Mesenchymal stem cell (in vitro differentiated cells and primary cell): ENCODE measurements at regions not wholly inside any gene's neighbourhood (a gene's known extent, or its start where the extent isn't known, plus 50 kb on each side); places are given as distances from the start of the nearest gene placed in this dataset.

Experiments
- DNase-seq: peaks from one replicate; pipeline ENCODE4 v3.0.0-alpha.2; 2013
- H2AFZ ChIP-seq: one replicate; pipeline ENCODE4 v1.6.1; 2013; ENCODE audit warnings: low read depth, mild to moderate bottlenecking, control low read depth, inconsistent platforms, low read length, moderate library complexity
- H2AK5ac ChIP-seq: 2 replicates; pipeline ENCODE4 v1.6.1; 2013; ENCODE audit warnings: low read length, moderate library complexity, mild to moderate bottlenecking, inconsistent platforms; ENCODE audit not compliant: severe bottlenecking
- H2BK120ac ChIP-seq: one replicate; pipeline ENCODE4 v1.6.1; 2013; ENCODE audit warnings: low read depth, mild to moderate bottlenecking, inconsistent platforms, low read length, moderate library complexity
- H2BK12ac ChIP-seq, 2 experiments: one replicate each; pipeline ENCODE4 v1.6.1; 2013; ENCODE audit warnings: inconsistent platforms in 2 of 2, low read length in 2 of 2, mild to moderate bottlenecking in 2 of 2, moderate library complexity in 2 of 2, control low read depth in 1 of 2
- H2BK15ac ChIP-seq: one replicate; pipeline ENCODE4 v1.6.1; 2013; ENCODE audit warnings: mild to moderate bottlenecking, low read depth, inconsistent platforms; ENCODE audit not compliant: poor library complexity, severe bottlenecking
- H2BK5ac ChIP-seq: 2 replicates; pipeline ENCODE4 v1.6.1; 2013; ENCODE audit warnings: low read depth, mild to moderate bottlenecking, low read length, control low read depth, inconsistent platforms; ENCODE audit not compliant: poor library complexity, severe bottlenecking
- H3K14ac ChIP-seq, 2 experiments: one replicate each; pipeline ENCODE4 v1.6.1; 2013; ENCODE audit warnings: inconsistent platforms in 2 of 2, low read length in 2 of 2, control low read depth in 1 of 2, mild to moderate bottlenecking in 1 of 2, moderate library complexity in 1 of 2
- H3K18ac ChIP-seq, 2 experiments: one replicate each; pipeline ENCODE4 v1.6.1; 2013; ENCODE audit warnings: inconsistent platforms in 2 of 2, low read length in 2 of 2, control low read depth in 1 of 2, low read depth in 1 of 2, mild to moderate bottlenecking in 1 of 2
- H3K23ac ChIP-seq, 2 experiments: one replicate each; pipeline ENCODE4 v1.6.1; 2013; ENCODE audit warnings: inconsistent platforms in 2 of 2, low read length in 2 of 2, mild to moderate bottlenecking in 2 of 2, moderate library complexity in 2 of 2, control low read depth in 1 of 2
- H3K27ac ChIP-seq: 2 replicates; pipeline ENCODE4 v1.5.1; 2013; ENCODE audit warnings: mild to moderate bottlenecking, moderate library complexity, low read length, control low read depth, inconsistent platforms; ENCODE audit not compliant: poor library complexity, severe bottlenecking
- H3K27me3 ChIP-seq, 2 experiments: 2 replicates each; pipeline versions ENCODE4 v1.6.1 to v1.7.0; 2013; ENCODE audit warnings: low read length in 2 of 2, mild to moderate bottlenecking in 2 of 2, moderate library complexity in 2 of 2, control low read depth in 1 of 2, inconsistent platforms in 1 of 2; ENCODE audit not compliant: control insufficient read depth in 1 of 2, insufficient read depth in 1 of 2
- H3K36me3 ChIP-seq, 2 experiments: 2 replicates each; pipeline versions ENCODE4 v1.6.1 to v1.7.0; 2013; ENCODE audit warnings: low read length in 2 of 2, control low read depth in 1 of 2, inconsistent platforms in 1 of 2, low read depth in 1 of 2, mild to moderate bottlenecking in 1 of 2; ENCODE audit not compliant: insufficient read depth in 2 of 2, control insufficient read depth in 1 of 2
- H3K4ac ChIP-seq, 2 experiments: one replicate each; pipeline ENCODE4 v1.6.1; 2013; ENCODE audit warnings: inconsistent platforms in 2 of 2, low read length in 2 of 2, mild to moderate bottlenecking in 2 of 2, moderate library complexity in 2 of 2, control low read depth in 1 of 2, low read depth in 1 of 2
- H3K4me1 ChIP-seq: 2 replicates; pipeline ENCODE4 v1.6.1; 2013; ENCODE audit warnings: low read depth, low read length, control low read depth; ENCODE audit not compliant: control insufficient read depth, insufficient read depth
- H3K4me2 ChIP-seq: 2 replicates; pipeline ENCODE4 v1.6.1; 2013; ENCODE audit warnings: low read length, mild to moderate bottlenecking, inconsistent platforms; ENCODE audit not compliant: poor library complexity, severe bottlenecking
- H3K4me3 ChIP-seq, 2 experiments: 2 replicates each; pipeline versions ENCODE4 v1.5.1 to v1.7.0; 2013; ENCODE audit warnings: low read length in 2 of 2, mild to moderate bottlenecking in 2 of 2, control low read depth in 1 of 2, low read depth in 1 of 2; ENCODE audit not compliant: insufficient read depth in 1 of 2
- H3K79me1 ChIP-seq: replicated peaks from 2 replicates; pipeline ENCODE4 v1.6.1; 2013; ENCODE audit warnings: mild to moderate bottlenecking, control low read depth, low read length, inconsistent platforms; ENCODE audit not compliant: poor library complexity, severe bottlenecking
- H3K9ac ChIP-seq: 2 replicates; pipeline ENCODE4 v1.7.0; 2013; ENCODE audit warnings: mild to moderate bottlenecking, low read length, moderate library complexity
- H3K9me3 ChIP-seq: 2 replicates; pipeline ENCODE4 v1.7.0; 2013; ENCODE audit warnings: mild to moderate bottlenecking, low read length; ENCODE audit not compliant: control insufficient read depth
- H4K8ac ChIP-seq: one replicate; pipeline ENCODE4 v1.6.1; 2013; ENCODE audit warnings: inconsistent platforms, mild to moderate bottlenecking, low read length, moderate library complexity
- H4K91ac ChIP-seq: one replicate; pipeline ENCODE4 v1.6.1; 2013; ENCODE audit warnings: mild to moderate bottlenecking, low read length, inconsistent platforms
- WGBS: methylation state at CpG from one replicate; pipeline ENCODE4 v1.1.7; 2013; ENCODE audit warnings: mixed read lengths; 5-methylcytosine and 5-hydroxymethylcytosine counted together

- peak; percentile 1 for DNase-seq
- no peak overlapping the region for H3K23ac ChIP-seq
- H2AK5ac ChIP-seq = no peak overlapping the region
- H4K8ac ChIP-seq = no peak overlapping the region
- H3K9me3 ChIP-seq = no peaks in the 10 kb centered on the region
- no peak overlapping the region for H2AFZ ChIP-seq
- no peaks in the 10 kb centered on the region for H3K4me1 ChIP-seq
- no peak overlapping the region for H3K27ac ChIP-seq
- H3K4ac ChIP-seq = no peak overlapping the region
- no peak overlapping the region for H2BK12ac ChIP-seq
- no peak overlapping the region for H3K14ac ChIP-seq
- no peak overlapping the region for H3K18ac ChIP-seq
- no peaks in the 10 kb centered on the region for H3K27me3 ChIP-seq
- H4K91ac ChIP-seq = no peak overlapping the region
- no peak overlapping the region for H2BK120ac ChIP-seq
- no peak overlapping the region for H3K9ac ChIP-seq
- H2BK5ac ChIP-seq = no peak overlapping the region
- WGBS = no CpG with 5 or more reads among the region's 3 CpGs
- no peaks in the 10 kb centered on the region for H3K36me3 ChIP-seq
- H3K4me3 ChIP-seq = no peak overlapping the region
- H3K79me1 ChIP-seq = no peaks in the 10 kb centered on the region
- no peak overlapping the region for H2BK15ac ChIP-seq
- no peak overlapping the region for H3K4me2 ChIP-seq
Measured at GRCh38 chr14:46091819-46092218, 559.8 kb downstream of the RPL10L start.

- H4K8ac ChIP-seq = no peak overlapping the region
- no peak overlapping the region for H3K4me2 ChIP-seq
- no peak overlapping the region for H2BK12ac ChIP-seq
- H2BK120ac ChIP-seq = no peak overlapping the region
- H3K36me3 ChIP-seq = no peaks in the 10 kb centered on the region
- H2BK5ac ChIP-seq = no peak overlapping the region
- H3K4ac ChIP-seq = no peak overlapping the region
- no peaks in the 10 kb centered on the region for H3K4me1 ChIP-seq
- no peak for DNase-seq
- H2AK5ac ChIP-seq = no peak overlapping the region
- no peak overlapping the region for H3K18ac ChIP-seq
- H3K4me3 ChIP-seq = no peak overlapping the region
- no peak overlapping the region for H3K23ac ChIP-seq
- H3K14ac ChIP-seq = no peak overlapping the region
- no peak overlapping the region for H3K9ac ChIP-seq
- WGBS = no CpG with 5 or more reads among the region's 2 CpGs
- peaks cover 16% of the 10 kb centered on the region for H3K9me3 ChIP-seq
- H2BK15ac ChIP-seq = no peak overlapping the region
- no peak overlapping the region for H4K91ac ChIP-seq
- no peak overlapping the region for H2AFZ ChIP-seq
- H3K27me3 ChIP-seq = no peaks in the 10 kb centered on the region
- H3K79me1 ChIP-seq = no peaks in the 10 kb centered on the region
- H3K27ac ChIP-seq = no peak overlapping the region
Measured at GRCh38 chr14:46087604-46088003, 564.0 kb downstream of the RPL10L start.

- no peak overlapping the region for H3K9ac ChIP-seq
- no peaks in the 10 kb centered on the region for H3K27me3 ChIP-seq
- H4K91ac ChIP-seq = no peak overlapping the region
- no peak overlapping the region for H2BK15ac ChIP-seq
- no peak overlapping the region for H2BK5ac ChIP-seq
- H2AFZ ChIP-seq = no peak overlapping the region
- H3K18ac ChIP-seq = no peak overlapping the region
- H3K4me1 ChIP-seq = no peaks in the 10 kb centered on the region
- WGBS = 100% methylated on average over 1 of the region's 2 CpGs
- H3K4me3 ChIP-seq = no peak overlapping the region
- H2BK120ac ChIP-seq = no peak overlapping the region
- no peak overlapping the region for H3K27ac ChIP-seq
- H3K14ac ChIP-seq = no peak overlapping the region
- H3K23ac ChIP-seq = no peak overlapping the region
- H3K9me3 ChIP-seq = no peaks in the 10 kb centered on the region
- no peak overlapping the region for H2AK5ac ChIP-seq
- H2BK12ac ChIP-seq = no peak overlapping the region
- no peak overlapping the region for H3K4ac ChIP-seq
- no peak overlapping the region for H3K4me2 ChIP-seq
- no peaks in the 10 kb centered on the region for H3K36me3 ChIP-seq
- H4K8ac ChIP-seq = no peak overlapping the region
- DNase-seq = no peak
- no peaks in the 10 kb centered on the region for H3K79me1 ChIP-seq
Measured at GRCh38 chr14:46074061-46074460, 577.5 kb downstream of the RPL10L start.

- Histone ChIP-seq H4K91ac (no peak overlapping the region), H3K27me3 (no peaks in the 10 kb centered on the region), H3K9me3 (peaks cover 3% of the 10 kb centered on the region), H3K4me3 (no peak overlapping the region), H3K79me1 (no peaks in the 10 kb centered on the region), H3K36me3 (no peaks in the 10 kb centered on the region), H3K18ac (no peak overlapping the region), H4K8ac (no peak overlapping the region), H2BK120ac (no peak overlapping the region), H2BK15ac (no peak overlapping the region), H3K9ac (no peak overlapping the region), H3K27ac (no peak overlapping the region), H2BK5ac (no peak overlapping the region), H3K4ac (no peak overlapping the region), H3K4me2 (no peak overlapping the region), H3K23ac (no peak overlapping the region), H2BK12ac (no peak overlapping the region), H3K4me1 (no peaks in the 10 kb centered on the region), H3K14ac (no peak overlapping the region), H2AFZ (no peak overlapping the region), H2AK5ac (no peak overlapping the region)
- DNase-seq = no peak
- whole genome bisulfite sequencing = 92% methylated on average over 10 of the region's 10 CpGs
Measured at GRCh38 chr14:46063872-46064271, 587.7 kb downstream of the RPL10L start.
